Activated B cell treated with CpG ODN at 0.5 μM for 24 hours (primary cell): ENCODE measurements at regions not wholly inside any gene's neighbourhood (a gene's known extent, or its start where the extent isn't known, plus 50 kb on each side); places are given as distances from the start of the nearest gene placed in this dataset.
"Not testable (repeated sequence)": the region's sequence is repeated elsewhere in the genome, so short reads cannot be mapped to it uniquely, and the experiment has no call there.

ENCODE experiments used
- ATAC-seq: fragments of 200-7000 bp; cut with Tn5 transposase; one replicate; pipeline ENCODE4 v1.10.0; 2021; ENCODE audit warnings: low read depth, mild to moderate bottlenecking, moderate library complexity
- CTCF ChIA-PET: fragments of 350-600 bp; sonication (Branson Sonifier 250); formaldehyde crosslinking; loops from one replicate; lab custom pipeline; 2021; ENCODE audit warnings: antibody characterized with exemption; lab: Charles Lee
- POLR2A ChIA-PET: fragments of 350-600 bp; sonication (Branson Sonifier 250); formaldehyde crosslinking; loops from one replicate; lab custom pipeline; 2021; ENCODE audit warnings: antibody characterized with exemption; lab: Charles Lee
- DNase-seq: peaks from one replicate; pipeline ENCODE4 v3.0.0; 2022
- H3K27ac Mint-ChIP-seq: one replicate; pipeline ENCODE4 v1.8.0; 2020; ENCODE audit warnings: mixed read lengths
- H3K27me3 Mint-ChIP-seq: one replicate; pipeline ENCODE4 v1.8.0; 2021; ENCODE audit warnings: mixed read lengths
- H3K36me3 Mint-ChIP-seq: one replicate; pipeline ENCODE4 v1.8.0; 2021; ENCODE audit warnings: low read depth, mixed read lengths
- H3K4me1 Mint-ChIP-seq: one replicate; pipeline ENCODE4 v1.8.0; 2021; ENCODE audit warnings: mixed read lengths
- H3K4me3 Mint-ChIP-seq: one replicate; pipeline ENCODE4 v1.8.0; 2020; ENCODE audit warnings: mild to moderate bottlenecking, mixed read lengths
- H3K9me3 Mint-ChIP-seq: one replicate; pipeline ENCODE4 v1.8.0; 2020; ENCODE audit warnings: mixed read lengths
- intact Hi-C: fragments of 100-400 bp; cut with micrococcal nuclease; formaldehyde crosslinking; loops from one replicate; pipeline ENCODE4 v1.15.1; 2024
- TF ChIP-seq, protein P1 (sequence below): fragments of 200-600 bp; IDR thresholded peaks from one replicate; pipeline ENCODE4 v1.8.0; 2022; ENCODE audit warnings: antibody characterized with exemption, mild to moderate bottlenecking

DNA sequence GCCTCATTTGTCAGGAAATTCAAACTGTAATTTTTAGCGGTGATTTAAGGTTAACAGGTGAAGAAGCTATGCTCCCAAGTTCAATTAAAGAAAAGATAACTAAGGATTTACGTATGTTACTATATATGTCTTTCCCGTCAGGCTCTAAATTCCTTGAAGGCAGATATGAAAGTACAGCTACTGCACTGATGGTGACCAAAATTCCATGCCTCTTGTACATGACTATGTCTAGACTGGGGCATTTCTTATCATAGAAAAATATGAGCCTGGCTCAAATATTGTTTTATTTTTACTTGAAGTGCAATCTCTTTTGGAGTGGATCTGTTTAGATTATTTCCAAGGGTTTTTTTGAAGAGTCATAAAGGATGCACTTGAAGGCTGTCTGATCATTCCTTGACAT lies 647.1 kb upstream of the KCNMB2 start:
- Mint-ChIP-seq H3K27me3 (no peaks in the 10 kb centered on the region), H3K27ac (no peak overlapping the region), H3K4me3 (no peak overlapping the region), H3K4me1 (peaks cover 5% of the 10 kb centered on the region), H3K36me3 (no peaks in the 10 kb centered on the region), H3K9me3 (no peaks in the 10 kb centered on the region)
- intact Hi-C loops: no loop called here
- TF ChIP-seq, protein P1, sequence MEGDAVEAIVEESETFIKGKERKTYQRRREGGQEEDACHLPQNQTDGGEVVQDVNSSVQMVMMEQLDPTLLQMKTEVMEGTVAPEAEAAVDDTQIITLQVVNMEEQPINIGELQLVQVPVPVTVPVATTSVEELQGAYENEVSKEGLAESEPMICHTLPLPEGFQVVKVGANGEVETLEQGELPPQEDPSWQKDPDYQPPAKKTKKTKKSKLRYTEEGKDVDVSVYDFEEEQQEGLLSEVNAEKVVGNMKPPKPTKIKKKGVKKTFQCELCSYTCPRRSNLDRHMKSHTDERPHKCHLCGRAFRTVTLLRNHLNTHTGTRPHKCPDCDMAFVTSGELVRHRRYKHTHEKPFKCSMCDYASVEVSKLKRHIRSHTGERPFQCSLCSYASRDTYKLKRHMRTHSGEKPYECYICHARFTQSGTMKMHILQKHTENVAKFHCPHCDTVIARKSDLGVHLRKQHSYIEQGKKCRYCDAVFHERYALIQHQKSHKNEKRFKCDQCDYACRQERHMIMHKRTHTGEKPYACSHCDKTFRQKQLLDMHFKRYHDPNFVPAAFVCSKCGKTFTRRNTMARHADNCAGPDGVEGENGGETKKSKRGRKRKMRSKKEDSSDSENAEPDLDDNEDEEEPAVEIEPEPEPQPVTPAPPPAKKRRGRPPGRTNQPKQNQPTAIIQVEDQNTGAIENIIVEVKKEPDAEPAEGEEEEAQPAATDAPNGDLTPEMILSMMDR: no peak
- POLR2A ChIA-PET: no interaction called here
- CTCF ChIA-PET: no interaction called here
- DNase-seq (no peak), ATAC-seq (no peak)

DNA sequence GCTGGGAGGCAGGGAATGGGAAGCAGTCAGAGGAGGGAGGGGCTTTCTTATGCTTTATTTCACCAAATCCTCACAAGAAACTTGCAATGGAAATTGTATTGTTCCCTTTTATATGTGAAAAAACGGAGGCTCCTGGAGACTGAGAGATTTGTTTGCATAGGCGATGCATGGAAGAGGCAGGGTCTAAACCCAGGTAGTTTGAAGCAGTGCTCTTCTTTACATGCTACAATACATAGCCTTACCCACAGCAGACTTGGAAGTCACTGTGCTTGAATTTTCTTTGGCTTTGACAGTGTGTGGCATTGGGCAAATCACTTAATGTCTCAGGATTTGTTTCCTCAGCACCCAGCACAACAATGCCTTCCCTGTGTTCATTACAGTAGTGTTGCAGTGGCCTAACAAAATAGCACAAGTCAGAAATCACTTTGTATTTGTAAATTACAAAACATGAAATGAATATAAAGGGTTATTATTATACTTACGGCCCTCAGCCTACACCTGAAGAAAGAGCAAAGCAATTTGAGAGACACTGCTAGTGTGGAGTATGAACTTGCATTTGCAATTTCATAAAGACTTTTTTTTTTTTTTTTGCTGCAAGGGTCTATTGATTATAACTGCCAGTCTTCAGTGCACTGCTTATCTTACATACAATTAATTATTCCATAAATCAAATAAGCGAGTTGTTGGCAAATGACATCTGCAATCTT lies 646.4 kb upstream of the KCNMB2 start:
- Mint-ChIP-seq H3K27me3 (no peaks in the 10 kb centered on the region), H3K4me3 (no peak overlapping the region), H3K9me3 (no peaks in the 10 kb centered on the region), H3K27ac (no peak overlapping the region), H3K36me3 (no peaks in the 10 kb centered on the region), H3K4me1 (peaks cover 3% of the 10 kb centered on the region)
- ATAC-seq (no peak), DNase-seq (no peak)
- CTCF ChIA-PET: no interaction called here
- POLR2A ChIA-PET: no interaction called here
- TF ChIP-seq, protein P1: no peak
- intact Hi-C loops: no loop called here

DNA sequence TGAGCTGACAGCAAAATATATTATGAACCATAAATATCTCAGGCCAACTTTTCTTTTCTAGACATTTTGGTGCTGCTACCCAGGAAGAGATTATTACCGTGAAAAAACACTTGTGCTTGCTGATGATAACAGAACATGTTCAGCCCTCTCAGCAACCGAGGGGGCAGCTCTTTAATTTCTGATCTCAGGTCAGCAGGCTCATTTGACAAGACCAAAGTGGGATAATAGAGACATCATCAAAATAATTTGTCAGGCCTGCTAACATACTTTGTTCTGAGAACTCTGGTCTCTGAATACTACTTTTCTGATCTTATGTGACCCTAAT lies 645.9 kb upstream of the KCNMB2 start:
- TF ChIP-seq, protein P1: no peak
- POLR2A ChIA-PET: no interaction called here
- no peaks in the 10 kb centered on the region for H3K36me3 Mint-ChIP-seq
- no peak for ATAC-seq
- DNase-seq: no peak
- CTCF ChIA-PET: no interaction called here
- H3K27ac Mint-ChIP-seq: no peak overlapping the region
- no peaks in the 10 kb centered on the region for H3K27me3 Mint-ChIP-seq
- no peak overlapping the region for H3K4me3 Mint-ChIP-seq
- H3K9me3 Mint-ChIP-seq: no peaks in the 10 kb centered on the region
- intact Hi-C loops: no loop called here
- H3K4me1 Mint-ChIP-seq: peaks cover 3% of the 10 kb centered on the region

DNA sequence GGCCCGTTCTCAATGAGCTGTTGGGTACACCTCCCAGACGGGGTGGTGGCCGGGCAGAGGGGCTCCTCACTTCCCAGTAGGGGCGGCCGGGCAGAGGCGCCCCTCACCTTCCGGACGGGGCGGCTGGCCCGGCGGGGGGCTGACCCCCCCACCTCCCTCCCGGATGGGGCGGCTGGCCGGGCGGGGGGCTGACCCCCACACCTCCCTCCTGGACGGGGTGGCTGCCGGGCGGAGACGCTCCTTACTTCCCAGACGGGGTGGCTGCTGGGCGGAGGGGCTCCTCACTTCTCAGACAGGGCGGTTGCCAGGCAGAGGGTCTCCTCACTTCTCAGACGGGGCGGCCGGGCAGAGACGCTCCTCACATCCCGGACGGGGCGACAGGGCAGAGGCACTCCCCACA lies 644.7 kb upstream of the KCNMB2 start:
- CTCF ChIA-PET, POLR2A ChIA-PET, H3K4me3 Mint-ChIP-seq, intact Hi-C loops, ATAC-seq, H3K4me1 Mint-ChIP-seq, H3K27me3 Mint-ChIP-seq, DNase-seq, H3K9me3 Mint-ChIP-seq, H3K36me3 Mint-ChIP-seq, H3K27ac Mint-ChIP-seq: not testable (repeated sequence)

DNA sequence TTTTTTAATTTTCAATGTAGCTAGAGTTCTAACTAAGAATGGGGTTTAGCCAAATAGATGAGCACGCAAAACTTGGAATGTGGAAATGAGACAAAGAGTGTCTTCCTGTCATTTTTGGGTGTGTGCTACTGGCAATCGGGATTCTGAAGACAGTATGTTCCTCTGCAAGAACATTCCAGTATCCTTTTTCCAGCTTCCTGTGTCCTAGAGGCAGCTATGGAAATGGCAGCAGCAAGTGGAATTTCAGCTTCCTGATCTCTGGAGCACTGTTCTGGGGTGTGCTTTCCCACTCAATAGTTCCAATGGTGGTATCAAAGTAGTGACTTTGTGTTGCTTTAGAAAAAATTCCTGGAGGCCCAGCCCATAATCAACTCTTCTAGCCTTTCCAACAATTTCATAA lies 642.9 kb upstream of the KCNMB2 start:
- H3K36me3 Mint-ChIP-seq: no peaks in the 10 kb centered on the region
- H3K27ac Mint-ChIP-seq: no peak overlapping the region
- no peaks in the 10 kb centered on the region for H3K4me1 Mint-ChIP-seq
- intact Hi-C loops: no loop called here
- TF ChIP-seq, protein P1: no peak
- ChIA-PET POLR2A (no interaction called here), CTCF (no interaction called here)
- no peak overlapping the region for H3K4me3 Mint-ChIP-seq
- peaks cover 5% of the 10 kb centered on the region for H3K9me3 Mint-ChIP-seq
- H3K27me3 Mint-ChIP-seq: no peaks in the 10 kb centered on the region
- ATAC-seq: no peak
- DNase-seq: no peak
